ENCODE measurements at regions not wholly inside any gene's neighbourhood (a gene's known extent, or its start where the extent isn't known, plus 50 kb on each side); places are given as distances from the start of the nearest gene placed in this dataset.
"Not testable (repeated sequence)": the region's sequence is repeated elsewhere in the genome, so short reads cannot be mapped to it uniquely, and the experiment has no call there.

- DNase-seq (ENCODE audit: low read depth in 1 of 2, low spot score in 1 of 2) = no peak
Observed at GRCh38 chr2:235216901-235217300, 265.1 kb downstream of the SH3BP4 start.

GRCh38 chr2:235217846-235218245 is 266.0 kb downstream of the SH3BP4 start:
- DNase-seq (ENCODE audit: low read depth in 1 of 2, low spot score in 1 of 2) = no peak

GRCh38 chr2:235218486-235218907 is 266.7 kb downstream of the SH3BP4 start:
- DNase-seq (ENCODE audit: low read depth in 1 of 2, low spot score in 1 of 2) = no peak

- no peak for DNase-seq (ENCODE audit: low read depth in 1 of 2, low spot score in 1 of 2)
Observed at GRCh38 chr2:235219048-235219447, 267.2 kb downstream of the SH3BP4 start.

GRCh38 chr2:235220331-235220730 is 268.5 kb downstream of the SH3BP4 start:
- DNase-seq (ENCODE audit: low read depth in 1 of 2, low spot score in 1 of 2) = no peak

GRCh38 chr2:235223011-235223410 is 270.8 kb upstream of the AGAP1 start:
- DNase-seq (ENCODE audit: low read depth in 1 of 2, low spot score in 1 of 2) = no peak

GRCh38 chr2:235224410-235224809 is 269.4 kb upstream of the AGAP1 start:
- DNase-seq (ENCODE audit: low read depth in 1 of 2, low spot score in 1 of 2) = no peak

- DNase-seq (ENCODE audit: low read depth in 1 of 2, low spot score in 1 of 2) = no peak
Observed at GRCh38 chr2:235225261-235225660, 268.6 kb upstream of the AGAP1 start.

- DNase-seq (ENCODE audit: low read depth in 1 of 2, low spot score in 1 of 2) = no peak
Observed at GRCh38 chr2:235227590-235227989, 266.3 kb upstream of the AGAP1 start.

- not testable (repeated sequence) for DNase-seq (ENCODE audit: low read depth in 1 of 2, low spot score in 1 of 2)
Observed at GRCh38 chr2:235228422-235228821, 265.4 kb upstream of the AGAP1 start.

- DNase-seq (ENCODE audit: low read depth in 1 of 2, low spot score in 1 of 2) = no peak
Observed at GRCh38 chr2:235229236-235229635, 264.6 kb upstream of the AGAP1 start.

- DNase-seq (ENCODE audit: low read depth in 1 of 2, low spot score in 1 of 2) = no peak
Observed at GRCh38 chr2:235230821-235231601, 262.8 kb upstream of the AGAP1 start.

GRCh38 chr2:235232449-235233433 is 261.1 kb upstream of the AGAP1 start:
- DNase-seq (ENCODE audit: low read depth in 1 of 2, low spot score in 1 of 2) = no peak

- DNase-seq (ENCODE audit: low read depth in 1 of 2, low spot score in 1 of 2) = no peak
Observed at GRCh38 chr2:235234736-235235135, 259.1 kb upstream of the AGAP1 start.

- DNase-seq (ENCODE audit: low read depth in 1 of 2, low spot score in 1 of 2) = no peak
Observed at GRCh38 chr2:235235977-235236767, 257.7 kb upstream of the AGAP1 start.

GRCh38 chr2:235238537-235238936 is 255.3 kb upstream of the AGAP1 start:
- no peak for DNase-seq (ENCODE audit: low read depth in 1 of 2, low spot score in 1 of 2)

- DNase-seq (ENCODE audit: low read depth in 1 of 2, low spot score in 1 of 2) = no peak
Observed at GRCh38 chr2:235240574-235240973, 253.3 kb upstream of the AGAP1 start.

GRCh38 chr2:235244255-235245220 is 249.3 kb upstream of the AGAP1 start:
- no peak for DNase-seq (ENCODE audit: low read depth in 1 of 2, low spot score in 1 of 2)

GRCh38 chr2:235247001-235247400 is 246.8 kb upstream of the AGAP1 start:
- DNase-seq (ENCODE audit: low read depth in 1 of 2, low spot score in 1 of 2) = no peak

- DNase-seq (ENCODE audit: low read depth in 1 of 2, low spot score in 1 of 2) = no peak
Observed at GRCh38 chr2:235255693-235256092, 238.2 kb upstream of the AGAP1 start.

Measured in activated T-helper 1 cell treated with anti-CD3 and anti-CD28 coated beads, Interleukin-2, amount 50 U/mL, for 16 hours (primary cell).